ENCODE measurements at regions not wholly inside any gene's neighbourhood (a gene's known extent, or its start where the extent isn't known, plus 50 kb on each side); places are given as distances from the start of the nearest gene placed in this dataset.

- H3K27ac ChIP-seq (ENCODE audit: low read length) = no peak overlapping the region
- no peak overlapping the region for H2AFZ ChIP-seq (ENCODE audit: low read length)
- no peaks in the 10 kb centered on the region for H3K9me2 ChIP-seq (replicated peaks; ENCODE audit: insufficient read depth, low read length)
- no peaks in the 10 kb centered on the region for H3K79me2 ChIP-seq (ENCODE audit: low read length)
- no peak overlapping the region for H3K4me3 ChIP-seq (ENCODE audit: low read length)
- no peak overlapping the region for H3K4me2 ChIP-seq (ENCODE audit: low read depth, low read length, poor library complexity, severe bottlenecking)
- no peaks in the 10 kb centered on the region for H3K4me1 ChIP-seq (ENCODE audit: low read length)
- no peaks in the 10 kb centered on the region for H3K36me3 ChIP-seq (ENCODE audit: insufficient read depth, low read length)
- no peaks in the 10 kb centered on the region; the same call in 1 of the 2 replicates for H3K9me3 ChIP-seq (ENCODE audit: low read length)
- DNase-seq = no peak
- H4K20me1 ChIP-seq (ENCODE audit: insufficient read depth, low read depth, low read length) = no peaks in the 10 kb centered on the region
- no peaks in the 10 kb centered on the region for H3K27me3 ChIP-seq (ENCODE audit: low read length)
- H3K9ac ChIP-seq (ENCODE audit: low read length) = no peak overlapping the region
Observed at GRCh38 chr3:30102356-30102755, 504.0 kb upstream of the TGFBR2 start.

GRCh38 chr3:30103186-30103585, 503.2 kb upstream of the TGFBR2 start:
- Histone ChIP-seq H3K9me2 (replicated peaks; ENCODE audit: insufficient read depth, low read length) (no peaks in the 10 kb centered on the region), H3K36me3 (ENCODE audit: insufficient read depth, low read length) (no peaks in the 10 kb centered on the region)

GRCh38 chr3:30107531-30107930, 498.9 kb upstream of the TGFBR2 start:
- Histone ChIP-seq H3K4me1 (ENCODE audit: low read length) (no peaks in the 10 kb centered on the region), H3K9me3 (ENCODE audit: low read length) (no peaks in the 10 kb centered on the region; the same call in 1 of the 2 replicates), H3K4me3 (ENCODE audit: low read length) (no peak overlapping the region), H3K79me2 (ENCODE audit: low read length) (no peaks in the 10 kb centered on the region), H3K9ac (ENCODE audit: low read length) (no peak overlapping the region), H4K20me1 (ENCODE audit: insufficient read depth, low read depth, low read length) (no peaks in the 10 kb centered on the region), H3K9me2 (replicated peaks; ENCODE audit: insufficient read depth, low read length) (no peaks in the 10 kb centered on the region), H3K4me2 (ENCODE audit: low read depth, low read length, poor library complexity, severe bottlenecking) (no peak overlapping the region), H2AFZ (ENCODE audit: low read length) (no peak overlapping the region), H3K27ac (ENCODE audit: low read length) (no peak overlapping the region), H3K36me3 (ENCODE audit: insufficient read depth, low read length) (no peaks in the 10 kb centered on the region), H3K27me3 (ENCODE audit: low read length) (no peaks in the 10 kb centered on the region)
- DNase-seq = no peak

More at GRCh38 chr3:30103186-30103585, 503.2 kb upstream of the TGFBR2 start:
- H3K4me2 ChIP-seq (ENCODE audit: low read depth, low read length, poor library complexity, severe bottlenecking) = no peak overlapping the region
- H3K79me2 ChIP-seq (ENCODE audit: low read length) = no peaks in the 10 kb centered on the region
- no peak overlapping the region for H3K9ac ChIP-seq (ENCODE audit: low read length)
- H3K4me1 ChIP-seq (ENCODE audit: low read length) = no peaks in the 10 kb centered on the region
- no peak overlapping the region for H3K27ac ChIP-seq (ENCODE audit: low read length)
- DNase-seq = no peak
- no peaks in the 10 kb centered on the region for H4K20me1 ChIP-seq (ENCODE audit: insufficient read depth, low read depth, low read length)
- no peaks in the 10 kb centered on the region for H3K27me3 ChIP-seq (ENCODE audit: low read length)
- H3K4me3 ChIP-seq (ENCODE audit: low read length) = no peak overlapping the region
- no peak overlapping the region for H2AFZ ChIP-seq (ENCODE audit: low read length)
- no peaks in the 10 kb centered on the region; the same call in 1 of the 2 replicates for H3K9me3 ChIP-seq (ENCODE audit: low read length)

GRCh38 chr3:30112411-30112810, 494.0 kb upstream of the TGFBR2 start:
- Histone ChIP-seq H3K9me3 (ENCODE audit: low read length) (no peaks in the 10 kb centered on the region), H3K27me3 (ENCODE audit: low read length) (no peaks in the 10 kb centered on the region), H3K9me2 (replicated peaks; ENCODE audit: insufficient read depth, low read length) (no peaks in the 10 kb centered on the region), H3K27ac (ENCODE audit: low read length) (no peak overlapping the region), H3K36me3 (ENCODE audit: insufficient read depth, low read length) (no peaks in the 10 kb centered on the region), H3K79me2 (ENCODE audit: low read length) (no peaks in the 10 kb centered on the region), H2AFZ (ENCODE audit: low read length) (no peak overlapping the region), H3K4me3 (ENCODE audit: low read length) (no peak overlapping the region), H4K20me1 (ENCODE audit: insufficient read depth, low read depth, low read length) (no peaks in the 10 kb centered on the region), H3K4me1 (ENCODE audit: low read length) (no peaks in the 10 kb centered on the region), H3K4me2 (ENCODE audit: low read depth, low read length, poor library complexity, severe bottlenecking) (no peak overlapping the region), H3K9ac (ENCODE audit: low read length) (no peak overlapping the region)
- no peak for DNase-seq

- peak; percentile 67 for DNase-seq
- H3K79me2 ChIP-seq (ENCODE audit: low read length) = no peaks in the 10 kb centered on the region
- no peak overlapping the region for H3K4me3 ChIP-seq (ENCODE audit: low read length)
- H3K36me3 ChIP-seq (ENCODE audit: insufficient read depth, low read length) = no peaks in the 10 kb centered on the region
- no peaks in the 10 kb centered on the region for H3K9me3 ChIP-seq (ENCODE audit: low read length)
- no peaks in the 10 kb centered on the region for H3K4me1 ChIP-seq (ENCODE audit: low read length)
- H4K20me1 ChIP-seq (ENCODE audit: insufficient read depth, low read depth, low read length) = no peaks in the 10 kb centered on the region
- no peak overlapping the region for H3K9ac ChIP-seq (ENCODE audit: low read length)
- no peak overlapping the region for H2AFZ ChIP-seq (ENCODE audit: low read length)
- H3K27me3 ChIP-seq (ENCODE audit: low read length) = no peaks in the 10 kb centered on the region
- no peaks in the 10 kb centered on the region for H3K9me2 ChIP-seq (replicated peaks; ENCODE audit: insufficient read depth, low read length)
- H3K4me2 ChIP-seq (ENCODE audit: low read depth, low read length, poor library complexity, severe bottlenecking) = no peak overlapping the region
- H3K27ac ChIP-seq (ENCODE audit: low read length) = no peak overlapping the region
Observed at GRCh38 chr3:30112902-30113484, 493.4 kb upstream of the TGFBR2 start.

GRCh38 chr3:30113906-30114305, 492.5 kb upstream of the TGFBR2 start:
- Histone ChIP-seq H3K79me2 (ENCODE audit: low read length) (no peaks in the 10 kb centered on the region), H3K9me3 (ENCODE audit: low read length) (no peaks in the 10 kb centered on the region), H3K4me1 (ENCODE audit: low read length) (no peaks in the 10 kb centered on the region), H3K4me3 (ENCODE audit: low read length) (no peak overlapping the region), H3K9ac (ENCODE audit: low read length) (no peak overlapping the region), H3K27me3 (ENCODE audit: low read length) (no peaks in the 10 kb centered on the region), H2AFZ (ENCODE audit: low read length) (no peak overlapping the region), H3K9me2 (replicated peaks; ENCODE audit: insufficient read depth, low read length) (no peaks in the 10 kb centered on the region), H3K27ac (ENCODE audit: low read length) (no peak overlapping the region), H3K4me2 (ENCODE audit: low read depth, low read length, poor library complexity, severe bottlenecking) (no peak overlapping the region), H4K20me1 (ENCODE audit: insufficient read depth, low read depth, low read length) (no peaks in the 10 kb centered on the region), H3K36me3 (ENCODE audit: insufficient read depth, low read length) (no peaks in the 10 kb centered on the region)
- DNase-seq = no peak

- H3K9me3 ChIP-seq (ENCODE audit: low read length) = no peaks in the 10 kb centered on the region
- H4K20me1 ChIP-seq (ENCODE audit: insufficient read depth, low read depth, low read length) = no peaks in the 10 kb centered on the region
- no peak overlapping the region for H3K9ac ChIP-seq (ENCODE audit: low read length)
- H3K9me2 ChIP-seq (replicated peaks; ENCODE audit: insufficient read depth, low read length) = no peaks in the 10 kb centered on the region
- no peak overlapping the region for H3K27ac ChIP-seq (ENCODE audit: low read length)
- H3K4me3 ChIP-seq (ENCODE audit: low read length) = no peak overlapping the region
- H3K27me3 ChIP-seq (ENCODE audit: low read length) = no peaks in the 10 kb centered on the region
- H3K4me2 ChIP-seq (ENCODE audit: low read depth, low read length, poor library complexity, severe bottlenecking) = no peak overlapping the region
- no peaks in the 10 kb centered on the region for H3K4me1 ChIP-seq (ENCODE audit: low read length)
- H3K79me2 ChIP-seq (ENCODE audit: low read length) = no peaks in the 10 kb centered on the region
- DNase-seq = no peak
- H2AFZ ChIP-seq (ENCODE audit: low read length) = no peak overlapping the region
- no peaks in the 10 kb centered on the region for H3K36me3 ChIP-seq (ENCODE audit: insufficient read depth, low read length)
Observed at GRCh38 chr3:30114918-30115317, 491.5 kb upstream of the TGFBR2 start.

- Histone ChIP-seq H3K4me2 (ENCODE audit: low read depth, low read length, poor library complexity, severe bottlenecking) (no peak overlapping the region), H3K9me2 (replicated peaks; ENCODE audit: insufficient read depth, low read length) (no peaks in the 10 kb centered on the region), H3K9ac (ENCODE audit: low read length) (no peak overlapping the region), H3K79me2 (ENCODE audit: low read length) (no peaks in the 10 kb centered on the region), H4K20me1 (ENCODE audit: insufficient read depth, low read depth, low read length) (no peaks in the 10 kb centered on the region), H3K9me3 (ENCODE audit: low read length) (no peaks in the 10 kb centered on the region), H3K36me3 (ENCODE audit: insufficient read depth, low read length) (no peaks in the 10 kb centered on the region), H3K27me3 (ENCODE audit: low read length) (no peaks in the 10 kb centered on the region), H3K4me3 (ENCODE audit: low read length) (no peak overlapping the region), H3K27ac (ENCODE audit: low read length) (no peak overlapping the region), H2AFZ (ENCODE audit: low read length) (no peak overlapping the region), H3K4me1 (ENCODE audit: low read length) (no peaks in the 10 kb centered on the region)
- no peak for DNase-seq
Observed at GRCh38 chr3:30122359-30122758, 484.0 kb upstream of the TGFBR2 start.

- no peak overlapping the region for H2AFZ ChIP-seq (ENCODE audit: low read length)
- H3K9me3 ChIP-seq (ENCODE audit: low read length) = no peaks in the 10 kb centered on the region
- no peaks in the 10 kb centered on the region for H3K27me3 ChIP-seq (ENCODE audit: low read length)
- H3K9me2 ChIP-seq (replicated peaks; ENCODE audit: insufficient read depth, low read length) = no peaks in the 10 kb centered on the region
- no peak overlapping the region for H3K4me3 ChIP-seq (ENCODE audit: low read length)
- no peak overlapping the region for H3K27ac ChIP-seq (ENCODE audit: low read length)
- no peaks in the 10 kb centered on the region for H3K36me3 ChIP-seq (ENCODE audit: insufficient read depth, low read length)
- H3K4me1 ChIP-seq (ENCODE audit: low read length) = no peaks in the 10 kb centered on the region
- no peaks in the 10 kb centered on the region for H4K20me1 ChIP-seq (ENCODE audit: insufficient read depth, low read depth, low read length)
- no peak for DNase-seq
- no peaks in the 10 kb centered on the region for H3K79me2 ChIP-seq (ENCODE audit: low read length)
- H3K4me2 ChIP-seq (ENCODE audit: low read depth, low read length, poor library complexity, severe bottlenecking) = no peak overlapping the region
- H3K9ac ChIP-seq (ENCODE audit: low read length) = no peak overlapping the region
Observed at GRCh38 chr3:30123224-30123623, 483.2 kb upstream of the TGFBR2 start.
